Activated CD8-positive, alpha-beta T cell treated with anti-CD3 and anti-CD28 coated beads for 36 hours (primary cell): ENCODE measurements at regions not wholly inside any gene's neighbourhood (a gene's known extent, or its start where the extent isn't known, plus 50 kb on each side); places are given as distances from the start of the nearest gene placed in this dataset.
A peak's percentile ranks its signal among the peaks of the same experiment; 100 is the strongest.
"Not testable (repeated sequence)": the region's sequence is repeated elsewhere in the genome, so short reads cannot be mapped to it uniquely, and the experiment has no call there.

ENCODE experiments used
- ATAC-seq: fragments of 200-7000 bp; cut with Tn5 transposase; one replicate; pipeline ENCODE4 v1.10.0; 2021; ENCODE audit warnings: mild to moderate bottlenecking, moderate library complexity
- CTCF ChIA-PET: fragments of 350-600 bp; sonication (Branson Sonifier 250); formaldehyde crosslinking; loops from one replicate; lab custom pipeline; 2021; ENCODE audit warnings: antibody characterized with exemption; lab: Charles Lee
- POLR2A ChIA-PET: fragments of 350-600 bp; sonication (Branson Sonifier 250); formaldehyde crosslinking; loops from one replicate; lab custom pipeline; 2021; ENCODE audit warnings: antibody characterized with exemption; lab: Charles Lee
- DNase-seq: peaks from one replicate; pipeline ENCODE4 v3.0.0-alpha.2; 2020
- H3K27ac Mint-ChIP-seq: one replicate; pipeline ENCODE4 v1.8.0; 2021; ENCODE audit warnings: mild to moderate bottlenecking, mixed read lengths
- H3K27me3 Mint-ChIP-seq: one replicate; pipeline ENCODE4 v1.8.0; 2021; ENCODE audit warnings: mixed read lengths
- H3K36me3 Mint-ChIP-seq: one replicate; pipeline ENCODE4 v1.8.0; 2021; ENCODE audit warnings: low read depth, mixed read lengths
- H3K4me1 Mint-ChIP-seq: one replicate; pipeline ENCODE4 v1.8.0; 2021; ENCODE audit warnings: low read depth, mixed read lengths
- H3K4me3 Mint-ChIP-seq: one replicate; pipeline ENCODE4 v1.8.0; 2021; ENCODE audit warnings: mild to moderate bottlenecking, moderate library complexity, mixed read lengths
- H3K9me3 Mint-ChIP-seq: one replicate; pipeline ENCODE4 v1.8.0; 2021; ENCODE audit warnings: mixed read lengths
- CTCF ChIP-seq: fragments of 200-600 bp; IDR thresholded peaks from one replicate; pipeline ENCODE4 v1.8.0; 2022; ENCODE audit warnings: antibody characterized with exemption, mild to moderate bottlenecking
- intact Hi-C: fragments of 100-400 bp; cut with micrococcal nuclease; formaldehyde crosslinking; loops from one replicate; pipeline ENCODE4 v1.10.0; 2022

- Mint-ChIP-seq H3K36me3 (no peaks in the 10 kb centered on the region), H3K9me3 (no peaks in the 10 kb centered on the region), H3K4me3 (no peak overlapping the region), H3K27ac (no peak overlapping the region), H3K27me3 (no peaks in the 10 kb centered on the region), H3K4me1 (peaks cover 2% of the 10 kb centered on the region)
- DNase-seq, result no peak
- CTCF ChIA-PET, result no interaction called here
- ATAC-seq, result no peak
- POLR2A ChIA-PET, result no interaction called here
- TF ChIP-seq CTCF, result no peak
- intact Hi-C loops, result no loop called here
Observed at GRCh38 chr4:148651991-148652390, 209.8 kb upstream of the NR3C2 start.

GRCh38 chr4:148649652-148650331, 207.6 kb upstream of the NR3C2 start:
- Mint-ChIP-seq H3K9me3 (no peaks in the 10 kb centered on the region), H3K27me3 (no peaks in the 10 kb centered on the region), H3K4me1 (peaks cover 2% of the 10 kb centered on the region), H3K36me3 (no peaks in the 10 kb centered on the region), H3K4me3 (no peak overlapping the region), H3K27ac (no peak overlapping the region)
- ChIA-PET CTCF (interaction anchor here (0.7 kb wide), 1 partner anchor 21 kb away, joined by 3 read pairs; no protein-coding TSS in a partner anchor), POLR2A (no interaction called here)
- DNase-seq, result no peak
- intact Hi-C loops, result no loop called here
- TF ChIP-seq CTCF, result no peak
- ATAC-seq, result peak; percentile 45

DNA sequence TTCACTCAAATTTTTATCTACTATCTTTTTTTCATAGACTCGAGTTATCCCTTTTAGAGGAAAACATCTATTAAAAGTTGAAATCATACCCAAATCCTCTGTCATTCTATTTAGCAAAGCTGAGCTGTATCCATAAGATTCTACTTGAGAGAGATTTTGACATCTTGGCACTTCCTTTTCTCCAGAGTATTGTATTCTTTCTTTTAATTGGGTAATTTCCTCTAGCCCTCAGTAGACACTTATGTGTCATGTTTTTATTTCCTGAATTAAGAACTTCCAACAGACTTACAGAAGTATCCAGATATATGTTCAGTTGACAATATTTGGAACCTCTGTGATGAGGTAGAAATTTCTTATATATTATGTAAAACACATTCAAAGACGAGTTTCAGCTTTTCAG, 201.6 kb upstream of the NR3C2 start:
- no peaks in the 10 kb centered on the region for H3K4me1 Mint-ChIP-seq
- H3K27ac Mint-ChIP-seq, result no peak overlapping the region
- POLR2A ChIA-PET, result no interaction called here
- intact Hi-C loops, result no loop called here
- DNase-seq (no peak), ATAC-seq (no peak)
- H3K4me3 Mint-ChIP-seq, result no peak overlapping the region
- no peaks in the 10 kb centered on the region for H3K36me3 Mint-ChIP-seq
- CTCF ChIA-PET, result no interaction called here
- TF ChIP-seq CTCF, result no peak
- no peaks in the 10 kb centered on the region for H3K27me3 Mint-ChIP-seq
- H3K9me3 Mint-ChIP-seq, result peaks cover 3% of the 10 kb centered on the region

DNA sequence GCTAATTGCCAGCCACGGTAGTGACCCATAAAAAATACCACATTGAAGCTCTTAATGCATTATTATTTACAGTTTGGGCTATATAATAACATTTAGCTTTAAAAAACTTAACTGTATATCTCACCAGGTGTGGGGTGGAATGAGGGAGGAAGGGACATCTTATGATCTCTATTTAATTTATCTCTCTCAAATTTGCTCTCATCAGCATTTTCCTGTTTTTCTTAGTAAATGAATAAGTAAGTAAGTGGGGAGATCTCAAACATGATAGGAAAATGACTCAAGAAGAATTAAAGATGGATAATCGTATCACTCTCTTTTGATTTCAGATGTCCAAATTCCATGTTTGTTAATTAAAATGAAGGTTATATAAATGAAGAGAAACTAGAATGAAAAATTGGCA, 200.7 kb upstream of the NR3C2 start:
- intact Hi-C loops, result no loop called here
- ChIA-PET CTCF (no interaction called here), POLR2A (no interaction called here)
- no peak overlapping the region for H3K27ac Mint-ChIP-seq
- H3K4me3 Mint-ChIP-seq, result no peak overlapping the region
- H3K36me3 Mint-ChIP-seq, result peaks cover 4% of the 10 kb centered on the region
- DNase-seq (no peak), ATAC-seq (no peak)
- TF ChIP-seq CTCF, result no peak
- no peaks in the 10 kb centered on the region for H3K4me1 Mint-ChIP-seq
- H3K9me3 Mint-ChIP-seq, result peaks cover 7% of the 10 kb centered on the region
- H3K27me3 Mint-ChIP-seq, result no peaks in the 10 kb centered on the region

GRCh38 chr4:148638079-148638478, 195.9 kb upstream of the NR3C2 start:
- H3K36me3 Mint-ChIP-seq, POLR2A ChIA-PET, H3K27me3 Mint-ChIP-seq, DNase-seq, H3K4me1 Mint-ChIP-seq, H3K27ac Mint-ChIP-seq, ATAC-seq, H3K4me3 Mint-ChIP-seq, intact Hi-C loops, CTCF ChIA-PET: not testable (repeated sequence)
- peaks cover 26% of the 10 kb centered on the region for H3K9me3 Mint-ChIP-seq

GRCh38 chr4:148637453-148637852, 195.2 kb upstream of the NR3C2 start:
- intact Hi-C loops, ATAC-seq, H3K4me1 Mint-ChIP-seq, H3K4me3 Mint-ChIP-seq, H3K27ac Mint-ChIP-seq, CTCF ChIA-PET, DNase-seq, POLR2A ChIA-PET, H3K27me3 Mint-ChIP-seq, H3K36me3 Mint-ChIP-seq: not testable (repeated sequence)
- H3K9me3 Mint-ChIP-seq, result peaks cover 26% of the 10 kb centered on the region
